ENCODE measurements at regions not wholly inside any gene's neighbourhood (a gene's known extent, or its start where the extent isn't known, plus 50 kb on each side); places are given as distances from the start of the nearest gene placed in this dataset.
"Not testable (repeated sequence)": the region's sequence is repeated elsewhere in the genome, so short reads cannot be mapped to it uniquely, and the experiment has no call there.

- TF ChIP-seq CTCF (IDR thresholded peaks at IDR 0.05): no peak
- DNase-seq (ENCODE audit: low spot score) (no peak), ATAC-seq (ENCODE audit: low FRiP score) (no peak)
Observed at GRCh38 chr4:44985152-44985551, 258.8 kb upstream of the GNPDA2 start.

- DNase-seq (ENCODE audit: low spot score) (no peak), ATAC-seq (ENCODE audit: low FRiP score) (no peak)
- no peak for TF ChIP-seq CTCF (IDR thresholded peaks at IDR 0.05)
Observed at GRCh38 chr4:44984083-44984482, 257.7 kb upstream of the GNPDA2 start.

- no peak for ATAC-seq (ENCODE audit: low FRiP score)
- no peak for DNase-seq (ENCODE audit: low spot score)
- TF ChIP-seq CTCF (IDR thresholded peaks at IDR 0.05): no peak
Observed at GRCh38 chr4:44983083-44983482, 256.7 kb upstream of the GNPDA2 start.

DNA sequence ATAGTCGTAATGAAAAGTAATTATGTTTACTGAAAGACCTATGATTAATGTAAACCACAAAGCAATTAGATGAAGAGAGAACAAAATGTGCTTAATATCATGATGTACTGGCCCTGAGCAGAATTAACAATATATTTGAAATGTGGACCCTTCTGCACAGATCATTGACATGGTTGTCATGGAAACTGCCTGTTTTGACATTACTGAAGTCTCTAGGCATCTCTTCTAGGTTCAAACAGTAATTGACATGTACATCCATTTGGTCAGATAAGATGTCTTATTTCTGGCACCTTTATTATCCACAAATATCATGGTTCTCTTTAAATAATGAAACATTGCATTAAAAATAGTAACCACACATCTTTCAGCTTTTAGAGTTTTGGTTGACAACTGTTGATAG, 251.7 kb upstream of the GNPDA2 start:
- no peak for DNase-seq (ENCODE audit: low spot score)
- TF ChIP-seq CTCF (IDR thresholded peaks at IDR 0.05): no peak
- ATAC-seq (ENCODE audit: low FRiP score): no peak

DNA sequence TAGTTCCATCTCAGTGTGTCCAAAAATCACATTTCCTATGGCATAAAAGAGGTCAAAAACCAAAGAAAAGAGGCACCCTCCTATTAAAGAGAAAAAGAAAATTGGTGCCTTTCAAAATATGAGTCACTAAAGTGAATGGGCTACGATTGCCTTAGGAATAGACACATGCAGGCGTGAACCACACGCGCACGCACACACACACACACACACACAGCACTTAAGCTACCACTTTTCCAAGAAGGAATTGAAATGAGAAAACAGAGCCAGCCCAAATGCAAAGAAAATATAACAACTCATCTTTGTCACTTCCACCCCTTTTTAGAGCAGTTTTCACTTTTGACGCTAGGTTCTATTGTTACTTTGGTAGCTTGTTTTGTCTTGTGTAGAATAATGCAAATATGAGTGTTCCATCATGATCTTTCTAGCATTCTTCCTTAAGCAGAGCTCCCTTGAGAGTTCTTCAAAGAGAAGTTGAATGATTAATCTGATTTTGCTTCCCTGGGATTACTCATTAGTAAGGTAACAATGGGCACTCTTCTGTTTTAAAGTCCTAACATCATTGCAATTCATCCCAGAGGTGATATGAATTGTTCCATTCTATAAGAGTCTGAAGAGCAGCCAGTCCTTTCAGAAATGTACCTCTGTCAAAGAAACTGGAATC, 239.2 kb upstream of the GNPDA2 start:
- ATAC-seq (ENCODE audit: low FRiP score): no peak
- DNase-seq (ENCODE audit: low spot score): no peak
- no peak for TF ChIP-seq CTCF (IDR thresholded peaks at IDR 0.05)

- not testable (repeated sequence) for DNase-seq (ENCODE audit: low spot score); ATAC-seq (ENCODE audit: low FRiP score)
Observed at GRCh38 chr4:44964086-44964485, 237.7 kb upstream of the GNPDA2 start.

DNA sequence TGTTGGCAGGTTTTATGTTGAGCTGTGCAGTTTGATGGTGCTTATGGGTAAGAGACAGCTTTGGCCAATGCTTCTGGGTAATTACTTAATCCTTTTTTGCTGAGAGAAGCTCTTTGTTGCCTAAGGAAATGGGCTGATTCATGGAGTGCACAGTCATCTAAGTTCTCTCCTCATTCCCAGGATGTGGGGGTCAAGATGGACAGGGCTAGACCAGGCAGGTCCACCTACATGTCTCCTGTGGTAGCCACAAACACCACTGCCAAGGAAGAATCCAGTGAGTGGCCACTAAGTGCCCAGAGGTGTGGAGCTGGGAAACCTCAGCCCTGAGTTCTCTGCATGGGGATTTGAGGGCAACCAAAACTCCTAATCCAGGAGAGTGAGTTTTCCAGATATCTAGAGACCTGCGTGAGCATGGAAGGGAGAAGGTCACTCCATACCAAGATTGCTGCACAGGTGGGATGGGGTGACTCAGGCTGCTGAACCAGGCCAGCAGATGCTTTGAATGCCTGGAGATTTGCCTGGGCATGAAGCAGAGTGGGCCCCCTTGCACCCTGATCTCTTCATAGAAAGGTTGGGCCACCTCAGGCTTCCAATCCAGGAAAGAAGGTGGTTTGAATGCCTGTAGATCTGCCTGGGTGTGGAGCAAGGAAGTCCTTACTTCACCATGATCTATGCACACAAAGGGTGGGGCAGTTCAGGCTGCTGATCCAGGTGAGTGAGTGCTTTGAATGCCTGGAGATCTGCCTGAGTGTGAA, 234.8 kb upstream of the GNPDA2 start:
- no peak for TF ChIP-seq CTCF (IDR thresholded peaks at IDR 0.05)
- ATAC-seq (ENCODE audit: low FRiP score) (no peak), DNase-seq (ENCODE audit: low spot score) (no peak)
